ENCODE measurements at regions not wholly inside any gene's neighbourhood (a gene's known extent, or its start where the extent isn't known, plus 50 kb on each side); places are given as distances from the start of the nearest gene placed in this dataset.

DNA sequence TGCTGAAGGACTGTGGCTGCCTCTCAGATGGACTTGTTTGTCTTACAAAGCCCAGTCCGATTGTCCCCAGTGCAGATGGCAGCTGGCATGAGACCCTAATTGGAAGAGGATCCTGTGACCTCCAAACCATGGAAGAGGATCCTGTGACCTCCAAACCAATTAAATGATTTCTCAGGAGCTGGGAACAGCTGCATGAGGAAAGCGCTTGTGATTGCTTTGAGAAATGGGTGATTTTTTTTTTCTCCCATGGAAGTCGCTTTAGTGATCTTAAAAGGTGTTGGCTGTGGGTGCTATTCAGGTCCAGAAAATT is 68.4 kb upstream of the LARS2 start:
- no peak for TF ChIP-seq CTCF (IDR thresholded peaks at IDR 0.05; ENCODE audit: unreplicated experiment)
- H3K9me3 Mint-ChIP-seq, result no peaks in the 10 kb centered on the region
- H3K36me3 Mint-ChIP-seq, result no peaks in the 10 kb centered on the region
- H3K27me3 Mint-ChIP-seq (ENCODE audit: low read depth), result peaks cover 16% of the 10 kb centered on the region
- no peak overlapping the region for H3K27ac Mint-ChIP-seq
- no peaks in the 10 kb centered on the region for H3K4me1 Mint-ChIP-seq
- no peak for DNase-seq (ENCODE audit: low spot score in 2 of 2, unreplicated experiment in 2 of 2)
- no peak overlapping the region for H3K4me3 Mint-ChIP-seq

DNA sequence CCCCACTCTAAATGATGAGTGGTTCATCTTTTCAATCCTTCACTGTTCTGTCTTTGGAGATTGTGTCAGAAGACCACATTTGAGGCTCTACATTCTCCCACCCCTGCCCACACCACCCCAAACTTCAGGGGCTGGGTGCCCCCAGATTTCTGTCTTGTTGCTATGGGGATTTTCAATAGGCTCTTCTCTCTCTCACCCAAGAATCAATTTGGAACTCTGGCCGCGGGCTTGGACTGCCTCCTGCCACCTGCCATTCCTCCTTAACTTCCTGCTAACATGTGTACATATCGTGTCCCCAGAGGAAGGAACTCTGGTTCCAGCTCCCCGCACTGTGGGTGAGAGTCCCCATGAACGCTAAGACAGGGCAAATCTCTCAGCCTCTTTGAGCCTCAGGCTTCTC is 67.4 kb upstream of the LARS2 start:
- Mint-ChIP-seq H3K9me3 (no peaks in the 10 kb centered on the region), H3K4me3 (no peak overlapping the region), H3K27me3 (ENCODE audit: low read depth) (peaks cover 18% of the 10 kb centered on the region), H3K4me1 (no peaks in the 10 kb centered on the region), H3K36me3 (no peaks in the 10 kb centered on the region), H3K27ac (no peak overlapping the region)
- DNase-seq (ENCODE audit: low spot score in 2 of 2, unreplicated experiment in 2 of 2), result no peak
- no peak for TF ChIP-seq CTCF (IDR thresholded peaks at IDR 0.05; ENCODE audit: unreplicated experiment)

DNA sequence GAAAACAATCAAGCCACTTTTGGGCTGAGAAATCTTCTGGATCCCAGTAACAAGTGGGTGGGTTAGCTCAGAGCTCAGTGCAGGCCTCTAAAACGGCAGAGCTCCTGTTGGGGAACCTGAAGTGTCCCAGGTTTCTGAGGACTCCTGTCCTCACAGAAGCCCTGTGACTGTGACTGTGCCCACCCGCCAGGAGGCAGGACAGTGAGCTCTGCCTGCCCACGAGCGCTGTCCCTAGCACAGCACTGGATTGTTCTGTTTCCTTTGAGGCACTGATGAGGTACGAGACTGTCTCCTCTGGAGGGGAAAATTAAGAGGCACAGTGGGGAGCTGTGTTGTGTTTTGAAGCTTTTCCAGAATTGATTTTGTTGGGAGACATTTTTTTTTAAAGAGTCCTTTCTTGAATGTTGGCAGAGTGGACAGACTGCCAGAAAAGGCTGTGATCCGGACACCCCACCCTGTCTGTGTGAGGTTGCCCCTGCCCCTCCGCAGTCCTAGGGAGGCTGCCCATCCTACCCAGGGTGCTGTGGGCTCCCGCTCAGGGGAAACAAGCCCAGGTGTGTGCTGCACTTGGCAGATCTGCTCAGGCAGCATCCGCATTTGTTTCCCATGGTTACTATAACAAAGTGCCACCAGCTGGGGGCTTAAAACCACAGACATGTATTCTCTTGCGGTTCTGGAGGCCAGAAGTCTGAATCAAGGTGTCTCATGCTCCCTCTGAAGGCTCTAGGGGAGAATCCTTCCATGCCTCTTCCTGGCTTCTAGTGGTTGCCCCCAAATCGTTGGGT is 66.6 kb upstream of the LARS2 start:
- Mint-ChIP-seq H3K4me1 (no peaks in the 10 kb centered on the region), H3K4me3 (no peak overlapping the region), H3K36me3 (no peaks in the 10 kb centered on the region), H3K27me3 (ENCODE audit: low read depth) (peaks cover 25% of the 10 kb centered on the region), H3K9me3 (no peaks in the 10 kb centered on the region), H3K27ac (no peak overlapping the region)
- no peak for TF ChIP-seq CTCF (IDR thresholded peaks at IDR 0.05; ENCODE audit: unreplicated experiment)
- DNase-seq (ENCODE audit: low spot score in 2 of 2, unreplicated experiment in 2 of 2), result no peak

- no peak overlapping the region for H3K27ac Mint-ChIP-seq
- no peaks in the 10 kb centered on the region for H3K4me1 Mint-ChIP-seq
- no peaks in the 10 kb centered on the region for H3K36me3 Mint-ChIP-seq
- no peaks in the 10 kb centered on the region for H3K9me3 Mint-ChIP-seq
- TF ChIP-seq CTCF (IDR thresholded peaks at IDR 0.05; ENCODE audit: unreplicated experiment), result no peak
- peaks cover 31% of the 10 kb centered on the region for H3K27me3 Mint-ChIP-seq (ENCODE audit: low read depth)
- H3K4me3 Mint-ChIP-seq, result no peak overlapping the region
- DNase-seq (ENCODE audit: low spot score in 2 of 2, unreplicated experiment in 2 of 2), result no peak
Observed at GRCh38 chr3:45322616-45323015, 65.8 kb upstream of the LARS2 start.

GRCh38 chr3:45325676-45326075 is 62.7 kb upstream of the LARS2 start:
- Mint-ChIP-seq H3K9me3 (no peaks in the 10 kb centered on the region), H3K4me1 (no peaks in the 10 kb centered on the region), H3K27me3 (ENCODE audit: low read depth) (peaks cover 47% of the 10 kb centered on the region), H3K27ac (no peak overlapping the region), H3K36me3 (no peaks in the 10 kb centered on the region), H3K4me3 (no peak overlapping the region)
- TF ChIP-seq CTCF (IDR thresholded peaks at IDR 0.05; ENCODE audit: unreplicated experiment), result no peak
- no peak for DNase-seq (ENCODE audit: low spot score in 2 of 2, unreplicated experiment in 2 of 2)

Data from mesothelial cell of epicardium (in vitro differentiated cells).